CD4-positive, alpha-beta T cell treated with Interleukin-15 for 4 hours (primary cell): ENCODE measurements at regions not wholly inside any gene's neighbourhood (a gene's known extent, or its start where the extent isn't known, plus 50 kb on each side); places are given as distances from the start of the nearest gene placed in this dataset.

Source experiments
- DNase-seq: peaks from one replicate; pipeline ENCODE4 v3.0.0-alpha.2; 2020; ENCODE audit warnings: low spot score

DNA sequence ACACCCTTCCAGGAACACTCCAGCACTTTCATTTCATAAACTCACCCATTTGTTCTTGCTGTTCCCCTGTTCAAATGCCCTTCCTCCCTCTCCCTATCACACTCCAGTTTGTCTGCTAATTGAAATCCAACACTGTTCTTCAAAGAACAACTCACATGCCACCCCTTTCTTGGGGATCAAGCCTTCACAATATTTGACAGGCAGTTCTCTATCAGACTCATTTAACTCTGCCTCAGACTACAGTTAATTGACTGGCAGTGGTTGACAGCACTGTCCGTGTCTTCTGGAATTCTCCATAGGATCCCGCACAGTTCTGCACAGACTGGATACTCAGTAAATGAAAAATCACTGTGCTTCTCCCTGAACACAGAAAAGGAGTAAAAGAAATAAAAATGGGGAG lies 87.8 kb downstream of the PMP22 start:
- DNase-seq = no peak

- DNase-seq = no peak
These were observed 89.8 kb downstream of the PMP22 start for GRCh38 chr17:15175356-15175755.

DNA sequence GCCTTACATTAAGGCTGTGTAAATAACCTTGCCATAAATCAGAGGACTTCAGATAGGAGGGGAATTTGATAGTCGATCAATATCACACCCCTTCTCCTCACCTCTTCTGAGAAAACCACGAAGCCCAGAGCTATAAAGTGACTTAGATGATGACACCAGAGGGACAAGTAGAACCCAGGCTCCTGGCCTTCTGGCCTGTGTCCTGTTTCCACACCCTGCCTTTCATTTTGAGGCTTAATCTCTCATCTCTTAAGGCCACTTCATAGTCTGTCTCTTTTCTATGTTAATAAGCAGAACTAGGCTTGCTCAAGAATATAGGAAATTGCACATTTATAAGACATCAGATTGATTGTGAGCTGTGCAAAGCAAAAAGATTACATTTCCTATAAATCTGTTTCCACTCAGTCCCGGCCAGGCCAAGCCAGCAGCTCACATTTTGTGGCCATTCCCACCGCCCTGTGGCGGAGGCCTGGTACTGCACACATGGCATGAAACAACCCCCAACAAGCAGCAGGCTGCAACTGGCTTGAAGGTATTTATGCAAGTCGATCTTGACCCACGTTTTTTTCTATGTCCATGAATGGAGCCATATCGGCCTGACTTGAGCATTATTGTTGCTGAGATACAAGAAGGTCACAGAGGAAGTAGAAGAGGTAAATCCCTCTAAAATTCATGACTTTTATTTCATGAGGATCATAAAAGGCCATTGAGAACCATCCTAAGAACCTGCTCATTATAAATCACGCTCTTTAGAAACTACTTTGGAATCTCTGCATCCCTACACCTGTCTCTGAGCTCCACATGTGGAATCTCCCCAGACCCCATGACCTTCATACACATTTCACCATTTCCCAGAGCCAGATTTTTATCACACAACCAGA lies 93.7 kb downstream of the PMP22 start:
- DNase-seq = no peak

- no peak for DNase-seq
These were observed 95.5 kb downstream of the PMP22 start for GRCh38 chr17:15169676-15170075.

- no peak for DNase-seq
These were observed 96.7 kb downstream of the PMP22 start for GRCh38 chr17:15168379-15168778.

DNA sequence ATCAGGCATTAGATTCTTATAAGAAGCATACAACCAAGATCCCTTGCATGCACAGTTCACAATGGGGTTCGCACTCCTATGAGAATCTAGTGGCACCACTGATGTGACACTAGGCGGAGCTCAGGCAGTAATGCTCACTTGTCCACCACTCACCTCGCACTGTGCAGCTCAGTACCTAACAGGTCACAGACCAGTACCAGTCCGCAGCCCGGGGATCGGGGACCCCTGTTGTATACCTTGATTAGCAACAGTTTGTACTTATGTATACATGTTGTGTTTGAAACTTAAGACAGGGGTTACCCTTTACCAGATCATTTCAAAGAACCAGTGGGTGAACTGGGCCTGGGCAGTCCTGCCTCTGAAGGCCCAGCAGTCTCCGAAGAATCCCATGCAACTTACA lies 103.7 kb downstream of the PMP22 start:
- DNase-seq = no peak

DNA sequence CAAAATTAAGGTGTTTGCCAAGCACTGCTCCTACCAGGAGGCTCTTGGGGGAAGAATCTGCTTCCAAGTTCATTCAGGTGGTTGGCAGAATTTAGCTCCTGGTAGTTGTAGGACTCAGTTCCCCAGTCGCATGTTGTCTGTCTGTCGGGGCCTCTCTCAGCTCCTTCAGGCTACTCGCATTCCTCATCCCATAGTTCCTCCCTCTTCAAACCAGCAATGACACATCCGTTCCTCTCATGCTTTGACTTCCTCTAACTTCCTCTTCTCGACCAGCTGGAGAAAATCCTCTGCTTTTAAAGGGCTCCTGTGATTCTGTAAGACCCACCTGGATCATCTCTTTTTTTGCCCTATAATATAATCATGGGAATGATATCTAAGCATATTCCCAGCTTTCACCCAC lies 108.1 kb downstream of the PMP22 start:
- DNase-seq = no peak

DNA sequence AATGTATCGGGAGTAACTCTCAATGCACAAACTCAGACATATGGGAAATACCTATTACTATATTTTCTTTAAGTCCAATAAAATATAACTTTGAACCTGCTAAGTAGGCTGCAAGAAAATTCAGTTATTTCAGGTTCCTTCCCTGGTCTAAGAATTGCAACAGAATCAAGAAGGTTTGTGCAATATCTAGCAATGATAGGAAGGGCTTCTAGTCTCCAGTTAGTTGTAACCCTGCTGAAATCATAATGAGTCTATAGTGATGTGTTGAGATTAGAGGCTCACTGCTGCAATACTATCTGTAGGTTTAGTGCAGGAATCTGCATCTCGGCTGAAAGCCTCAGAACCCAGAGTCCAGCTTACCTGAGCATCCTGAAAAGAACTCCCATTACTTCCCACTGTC lies 110.5 kb downstream of the PMP22 start:
- no peak for DNase-seq

- no peak for DNase-seq
These were observed 119.5 kb downstream of the PMP22 start for GRCh38 chr17:15145621-15146020.

- no peak for DNase-seq
These were observed 121.6 kb downstream of the PMP22 start for GRCh38 chr17:15143524-15143923.

DNA sequence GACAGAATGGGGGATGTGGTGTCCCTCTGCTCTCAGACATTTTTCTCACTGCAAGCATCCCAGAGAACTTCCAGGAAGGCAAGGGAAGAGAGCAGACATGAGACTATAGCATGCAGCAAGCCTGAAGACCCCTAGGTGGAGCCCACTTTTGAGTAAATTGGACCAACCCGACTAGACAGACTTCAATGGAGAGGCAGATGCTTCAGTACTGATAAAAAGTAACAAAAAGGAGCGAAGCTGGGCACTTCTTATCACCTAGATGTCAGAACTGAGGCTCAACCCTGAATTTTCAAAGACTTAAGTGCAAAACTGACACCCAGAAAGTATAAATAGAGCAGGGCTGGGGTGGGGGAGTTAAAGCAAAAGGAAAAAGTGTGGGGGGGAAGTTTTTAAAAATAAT lies 130.8 kb downstream of the PMP22 start:
- DNase-seq = no peak

DNA sequence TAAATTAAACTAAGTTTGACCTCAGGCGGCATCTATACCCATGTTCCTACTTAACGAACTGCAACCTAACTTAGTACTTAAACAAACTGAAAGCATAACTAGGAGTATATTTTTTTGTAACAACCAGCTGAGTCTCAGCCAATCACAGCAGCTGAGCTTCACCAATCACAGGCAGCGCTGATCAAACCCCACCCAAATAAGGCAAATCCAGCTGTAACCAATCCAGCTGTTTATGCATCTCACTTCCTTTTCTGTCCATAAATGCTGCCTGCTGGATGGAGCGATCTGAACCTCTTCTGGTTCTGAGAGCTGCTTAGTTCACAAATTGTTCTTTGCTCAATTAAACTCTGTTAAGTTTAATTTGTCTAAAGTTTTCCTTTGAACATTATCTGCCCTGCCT lies 131.3 kb downstream of the PMP22 start:
- DNase-seq = no peak

DNA sequence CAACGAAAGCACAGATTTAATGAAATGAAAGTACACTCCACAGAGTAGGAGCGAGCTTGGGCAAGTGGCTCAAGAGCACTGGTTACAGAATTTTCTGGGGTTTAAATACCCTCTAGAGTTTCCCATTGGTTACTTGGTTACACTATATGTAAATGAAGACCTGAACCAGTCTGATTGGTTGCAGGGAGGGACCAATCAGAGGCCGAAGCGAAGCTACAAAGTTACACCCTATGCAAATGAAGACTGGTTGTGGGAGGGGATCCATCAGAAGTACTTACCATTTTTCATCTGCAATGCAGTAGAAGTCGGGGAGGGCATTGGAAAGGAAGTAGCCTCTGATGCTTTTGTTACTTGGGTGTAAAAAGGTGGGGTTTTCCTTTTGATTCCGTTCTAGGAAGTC lies 132.0 kb downstream of the PMP22 start:
- DNase-seq = no peak

GRCh38 chr17:15130426-15130825 lies 134.7 kb downstream of the PMP22 start:
- DNase-seq = no peak

GRCh38 chr17:15129986-15130385 lies 135.1 kb downstream of the PMP22 start:
- no peak for DNase-seq

- no peak for DNase-seq
These were observed 140.4 kb downstream of the PMP22 start for GRCh38 chr17:15124746-15125145.

DNA sequence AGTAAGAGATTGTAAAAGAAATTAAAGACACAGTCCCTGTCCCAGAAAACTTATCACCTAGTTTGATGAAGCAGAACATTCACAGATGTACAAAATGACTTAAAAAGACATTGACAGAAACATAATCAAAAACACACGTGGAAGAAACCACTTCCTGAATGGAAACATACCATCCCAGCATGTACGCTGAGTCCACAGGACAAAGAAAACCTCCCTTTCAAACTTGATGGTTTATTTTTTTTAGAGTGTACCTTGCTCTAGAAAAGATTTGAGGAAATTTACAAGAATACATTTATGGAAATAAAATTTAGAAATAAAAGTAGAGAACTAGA lies 140.9 kb downstream of the PMP22 start:
- DNase-seq = no peak

GRCh38 chr17:15123593-15124263 lies 141.4 kb downstream of the PMP22 start:
- no peak for DNase-seq

DNA sequence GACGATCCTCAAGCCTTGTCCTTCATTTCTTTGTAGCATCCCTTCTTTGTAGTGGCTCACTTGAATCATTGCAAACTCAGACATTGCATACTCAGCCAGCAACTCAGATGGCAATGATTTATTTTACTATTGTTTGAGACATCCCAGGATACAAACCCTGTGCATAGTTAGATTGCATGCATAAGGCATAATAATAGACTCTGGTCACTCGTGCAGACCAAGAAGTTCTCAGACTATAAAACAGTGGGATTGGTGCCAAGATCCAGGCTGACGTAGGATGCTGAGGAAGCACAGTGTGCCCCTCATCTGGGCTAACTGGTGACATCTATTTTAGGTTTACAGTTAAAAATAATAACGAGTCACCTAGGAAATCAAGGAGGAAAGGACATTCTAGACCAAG lies 142.3 kb downstream of the PMP22 start:
- no peak for DNase-seq

DNA sequence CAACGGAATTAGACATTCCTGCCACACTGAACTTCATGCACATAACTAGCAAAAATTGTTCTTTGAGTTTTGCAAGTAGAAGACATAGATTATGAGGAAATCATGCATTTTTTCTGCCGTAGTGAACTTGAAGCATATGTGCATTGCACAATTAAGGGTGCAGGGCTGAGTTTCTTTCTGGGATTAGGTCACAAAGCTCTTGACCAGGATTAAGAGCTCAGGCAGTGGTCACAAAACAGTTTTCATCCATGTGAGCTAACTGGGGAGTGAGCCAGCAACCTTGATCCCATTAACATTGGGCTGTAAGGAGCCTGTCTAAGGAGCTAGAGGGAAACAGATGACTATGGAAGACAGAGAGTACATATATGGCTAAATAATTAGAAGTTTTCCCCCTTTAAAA lies 143.7 kb downstream of the PMP22 start:
- DNase-seq = no peak

- no peak for DNase-seq
These were observed 145.2 kb downstream of the PMP22 start for GRCh38 chr17:15119968-15120367.

DNA sequence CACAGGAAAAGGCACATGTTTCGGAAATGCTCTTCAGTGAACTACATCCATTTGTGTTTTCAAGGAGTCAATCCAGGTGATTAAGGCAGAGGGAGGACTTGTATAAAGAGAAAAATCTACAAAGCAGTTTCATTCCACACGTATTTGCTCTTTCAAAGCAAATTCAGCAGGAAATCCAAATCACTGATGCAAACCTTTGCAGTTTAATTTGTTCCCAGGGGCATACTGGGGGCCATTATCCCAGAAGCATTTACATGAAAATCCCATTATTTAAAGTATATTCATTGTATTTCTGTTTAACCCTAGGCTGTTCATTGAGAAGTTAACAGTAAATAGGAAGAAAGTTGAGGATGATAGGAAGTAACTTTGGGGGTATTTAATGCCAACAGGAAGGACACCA lies 147.9 kb downstream of the PMP22 start:
- no peak for DNase-seq

- DNase-seq = no peak
These were observed 152.1 kb downstream of the PMP22 start for GRCh38 chr17:15112846-15113617.
